NT2/D1 (cell line): ENCODE measurements at regions not wholly inside any gene's neighbourhood (a gene's known extent, or its start where the extent isn't known, plus 50 kb on each side); places are given as distances from the start of the nearest gene placed in this dataset.

Experiments used
- SUZ12 ChIP-seq: IDR thresholded peaks from 2 replicates; pipeline ENCODE4 v1.6.1; 2011; ENCODE audit not compliant: insufficient read length, insufficient read depth; ENCODE audit errors: extremely low read depth
- ZNF274 ChIP-seq: IDR thresholded peaks from 2 replicates; pipeline ENCODE4 v1.6.1; 2011; ENCODE audit warnings: mild to moderate bottlenecking, low read depth, low read length

GRCh38 chr3:164522073-164522763, 556.1 kb downstream of the SI start:
- no peak for TF ChIP-seq ZNF274
- TF ChIP-seq SUZ12: no peak
